NCI-H1048 (cell line): ENCODE measurements at regions not wholly inside any gene's neighbourhood (a gene's known extent, or its start where the extent isn't known, plus 50 kb on each side); places are given as distances from the start of the nearest gene placed in this dataset.

Experiments used
- DNase-seq: peaks from one replicate; lab custom pipeline; 2025; lab: John Stamatoyannopoulos, UW

DNA sequence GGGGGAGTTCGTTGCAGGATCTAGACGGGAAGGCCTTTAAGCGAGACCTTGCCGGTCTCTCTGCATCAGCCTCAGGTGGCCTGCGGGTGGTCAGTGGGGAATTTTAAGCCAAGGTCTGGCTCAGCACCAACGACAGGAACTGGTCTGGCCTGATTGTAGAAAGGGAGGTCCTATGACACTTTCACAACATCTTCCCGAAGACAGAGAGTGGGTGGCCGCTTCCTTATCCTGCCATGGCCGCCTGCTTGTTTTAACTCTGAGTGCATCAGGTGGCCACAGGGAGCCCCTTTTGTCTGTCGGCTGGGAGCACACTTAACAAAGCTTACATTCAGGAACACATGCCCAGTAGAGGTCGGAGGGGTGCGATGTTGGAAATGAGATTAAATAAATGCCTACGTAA is 363.7 kb upstream of the MYT1L start:
- DNase-seq, result no peak

DNA sequence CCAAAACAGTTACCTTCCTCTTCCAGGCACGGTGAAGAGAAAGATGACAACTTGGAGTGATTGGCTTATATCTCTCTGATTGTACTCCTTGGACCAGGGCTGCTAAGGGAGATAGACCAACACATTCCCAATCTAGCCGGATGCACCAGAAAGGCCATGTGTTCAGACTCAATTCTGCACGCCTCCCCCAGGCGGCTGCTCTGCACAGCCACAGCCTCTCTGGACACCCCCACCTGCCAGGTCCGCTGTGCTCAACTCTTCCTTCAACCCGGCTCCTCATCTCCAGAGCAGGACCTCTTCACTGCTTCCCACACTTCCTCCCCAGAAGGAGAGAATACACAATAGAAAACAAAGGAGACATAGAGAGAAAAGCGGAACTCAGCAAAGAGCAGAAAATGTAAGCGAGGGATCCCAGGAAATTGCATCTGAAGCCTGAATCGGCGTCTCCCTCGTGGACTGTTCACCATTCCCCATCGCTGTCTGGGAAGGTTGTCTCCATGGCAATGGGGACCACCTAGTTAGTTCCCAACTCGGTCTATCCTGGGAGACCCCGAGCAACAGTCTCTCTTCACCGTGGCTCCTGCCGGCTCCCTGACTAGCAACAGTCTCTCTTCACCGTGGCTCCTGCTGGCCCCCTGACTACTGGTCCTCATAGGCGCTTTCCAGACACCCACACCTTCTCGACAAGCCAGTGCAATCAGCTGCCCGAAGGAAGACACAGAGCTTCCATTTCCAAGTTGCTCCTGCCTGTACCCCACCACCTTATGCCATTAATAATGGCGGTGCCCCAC is 361.7 kb upstream of the MYT1L start:
- no peak for DNase-seq

DNA sequence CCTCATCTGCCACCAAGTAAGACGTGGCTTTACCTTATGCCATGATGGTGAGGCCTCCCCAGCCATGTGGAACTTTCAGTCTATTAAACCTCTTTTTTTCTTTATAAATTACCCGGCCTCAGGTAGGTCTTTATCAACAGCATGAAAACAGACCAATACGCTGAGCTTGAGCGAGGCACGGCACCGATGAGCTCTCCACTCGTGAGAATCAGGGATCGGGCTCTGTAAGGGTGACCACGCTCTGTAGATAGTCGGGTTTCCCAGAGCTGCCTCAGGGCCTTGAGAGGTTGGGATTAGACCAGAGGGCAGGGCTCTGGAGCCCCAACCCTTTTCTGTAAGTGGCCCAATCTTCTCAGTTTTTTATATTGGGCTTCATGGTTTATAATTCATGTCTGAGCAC is 360.3 kb upstream of the MYT1L start:
- no peak for DNase-seq

DNA sequence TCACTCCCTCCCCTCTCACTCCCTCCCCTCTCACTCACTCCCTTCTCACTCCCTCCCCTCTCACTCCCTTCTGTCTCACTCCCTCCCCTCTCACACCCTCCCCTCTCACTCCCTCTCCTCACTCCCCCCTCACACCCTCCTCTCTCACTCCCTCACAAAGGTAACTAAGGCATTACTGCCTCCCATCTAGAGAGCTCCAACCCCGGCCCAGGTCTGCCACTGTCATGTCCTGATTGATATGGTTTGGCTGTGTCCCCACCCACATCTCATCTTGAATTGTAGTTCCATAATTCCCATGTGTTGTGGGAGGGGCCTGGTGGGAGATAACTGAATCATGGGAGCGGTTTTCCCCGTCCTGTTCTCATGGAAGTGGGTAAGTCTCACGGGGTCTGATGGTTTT is 359.9 kb upstream of the MYT1L start:
- DNase-seq, result no peak

DNA sequence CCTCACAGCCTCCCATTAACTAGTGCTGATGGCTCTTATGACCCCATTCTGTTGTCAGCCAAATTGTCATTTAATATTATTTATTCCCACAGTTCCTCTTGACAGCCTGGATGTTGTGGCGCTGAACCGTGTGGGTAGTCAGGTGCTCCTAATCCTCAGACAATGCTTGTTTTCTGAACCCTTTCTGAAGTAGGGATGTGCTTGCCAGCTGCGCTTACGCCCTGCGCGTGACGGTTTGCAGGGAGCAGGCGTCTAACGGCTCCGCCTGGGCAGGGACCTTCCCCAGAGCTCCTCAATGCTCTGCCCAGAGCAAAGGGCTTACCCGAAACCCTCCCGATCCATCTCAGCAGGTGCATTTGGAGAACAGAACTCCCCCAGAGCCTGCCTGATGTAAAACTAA is 358.2 kb upstream of the MYT1L start:
- no peak for DNase-seq

DNA sequence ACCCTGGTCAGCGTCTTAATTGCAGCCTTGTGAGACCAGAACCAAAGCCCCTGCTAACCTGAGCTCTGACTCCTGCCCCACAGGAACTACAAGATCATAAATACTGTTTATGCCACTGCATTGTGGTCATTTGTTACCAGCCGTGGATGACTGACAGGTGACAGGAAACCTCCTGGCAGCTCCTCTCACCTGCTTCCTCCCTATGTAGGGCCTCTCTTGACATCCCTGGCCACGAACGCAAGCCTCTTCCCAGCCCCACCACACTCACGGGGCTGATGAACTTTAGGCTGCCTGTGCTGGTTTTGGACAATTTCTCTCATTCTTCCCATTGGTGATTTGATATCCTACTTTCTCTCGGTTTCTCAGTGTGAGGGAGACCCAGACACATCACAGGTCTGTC is 357.2 kb upstream of the MYT1L start:
- DNase-seq, result no peak

DNA sequence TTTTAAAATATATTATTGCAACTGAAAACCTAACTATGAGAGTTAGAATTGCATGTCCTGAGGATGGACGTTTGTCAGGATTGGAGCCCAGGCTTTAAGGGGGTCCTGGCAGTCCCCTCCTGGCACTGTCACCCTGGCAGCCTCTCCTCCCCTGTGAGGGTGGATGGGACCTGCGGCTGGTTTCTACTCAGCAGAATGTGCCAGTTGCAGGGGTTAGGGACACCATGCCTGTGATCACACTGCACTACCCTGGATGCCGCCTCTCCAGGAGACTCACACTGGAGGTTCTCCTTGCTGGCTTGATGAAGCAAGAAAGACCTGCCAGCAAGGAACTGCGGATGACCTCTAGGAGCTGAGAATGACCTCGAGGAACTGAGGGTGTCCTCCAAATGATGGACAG is 356.7 kb upstream of the MYT1L start:
- no peak for DNase-seq

DNA sequence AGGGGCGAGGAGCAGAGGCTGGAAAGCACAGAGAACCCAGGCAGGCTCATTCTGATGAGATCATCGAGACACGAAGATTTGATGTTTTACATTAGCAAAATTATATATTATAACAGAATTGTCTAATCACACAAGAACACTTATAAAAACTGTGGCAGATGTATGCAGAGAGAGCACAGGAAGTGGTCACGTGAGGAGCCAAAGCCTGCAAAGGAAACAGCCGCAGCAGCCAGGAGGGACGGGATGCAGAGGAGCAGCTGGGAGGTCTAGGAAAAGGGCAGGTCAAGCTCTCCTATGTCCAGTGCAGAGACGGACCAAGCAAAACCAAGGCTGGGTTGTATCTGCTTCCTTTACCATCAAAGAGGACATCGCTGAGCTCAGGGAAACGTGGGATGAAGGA is 355.1 kb upstream of the MYT1L start:
- no peak for DNase-seq

DNA sequence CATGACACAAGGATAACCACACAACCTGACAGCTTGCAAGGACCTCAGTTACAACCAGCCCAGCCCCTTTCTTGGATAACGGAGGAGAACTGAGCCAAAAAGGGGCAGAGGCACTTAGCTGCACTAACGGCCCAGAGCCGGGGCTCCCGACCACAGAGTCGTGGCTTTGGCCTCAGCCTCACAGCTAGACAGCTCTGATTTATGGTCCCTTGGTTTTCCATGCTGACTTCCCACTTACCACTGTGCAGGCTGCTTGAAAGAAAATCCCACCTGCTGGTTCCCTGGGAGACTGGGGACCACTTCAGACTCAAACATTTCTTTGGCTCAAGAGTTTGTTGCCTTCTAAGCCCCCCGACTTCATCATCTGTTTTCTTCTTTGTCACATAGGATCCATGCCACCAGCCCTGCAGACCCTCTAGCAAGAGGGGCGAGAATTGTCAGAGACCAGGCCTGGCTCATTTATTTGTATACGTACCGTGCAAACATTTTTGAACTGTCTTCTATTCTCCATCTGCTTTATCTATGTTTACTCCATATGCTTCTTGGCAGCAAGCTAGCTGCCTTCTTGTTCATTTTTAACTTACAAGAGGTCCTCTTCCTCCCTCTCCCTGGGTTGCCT is 352.6 kb upstream of the MYT1L start:
- no peak for DNase-seq

DNA sequence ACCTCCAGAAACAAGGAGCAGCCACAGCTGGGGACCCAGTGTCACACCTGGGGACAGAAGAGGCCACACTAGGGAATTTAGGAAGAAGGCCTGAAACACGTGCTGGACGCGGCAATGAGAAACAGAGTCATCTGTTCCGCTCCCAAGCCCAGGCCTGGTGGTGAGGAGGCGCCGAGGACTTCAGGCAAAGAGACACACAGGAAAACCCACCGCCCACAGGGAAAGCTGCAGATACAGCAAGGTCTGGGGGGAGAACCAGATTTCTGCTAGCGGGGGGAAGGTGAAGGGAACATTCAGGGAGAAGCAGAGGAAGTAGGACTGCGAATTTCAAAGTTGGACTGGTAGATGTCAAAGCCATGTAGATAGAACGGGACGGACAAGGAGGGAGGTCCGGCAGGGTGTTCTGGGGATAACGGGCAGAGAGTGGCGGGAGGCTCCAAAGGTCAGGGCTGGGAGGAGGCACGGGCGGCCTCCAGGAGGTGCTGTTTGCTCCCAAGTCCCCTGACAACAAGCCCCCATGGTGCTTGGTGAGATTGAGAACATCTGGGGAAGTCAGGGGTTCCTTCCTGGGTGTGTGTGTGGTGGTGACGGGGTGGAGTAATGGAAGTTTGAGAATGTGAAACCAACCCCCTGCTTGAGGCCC is 351.7 kb upstream of the MYT1L start:
- DNase-seq, result no peak

DNA sequence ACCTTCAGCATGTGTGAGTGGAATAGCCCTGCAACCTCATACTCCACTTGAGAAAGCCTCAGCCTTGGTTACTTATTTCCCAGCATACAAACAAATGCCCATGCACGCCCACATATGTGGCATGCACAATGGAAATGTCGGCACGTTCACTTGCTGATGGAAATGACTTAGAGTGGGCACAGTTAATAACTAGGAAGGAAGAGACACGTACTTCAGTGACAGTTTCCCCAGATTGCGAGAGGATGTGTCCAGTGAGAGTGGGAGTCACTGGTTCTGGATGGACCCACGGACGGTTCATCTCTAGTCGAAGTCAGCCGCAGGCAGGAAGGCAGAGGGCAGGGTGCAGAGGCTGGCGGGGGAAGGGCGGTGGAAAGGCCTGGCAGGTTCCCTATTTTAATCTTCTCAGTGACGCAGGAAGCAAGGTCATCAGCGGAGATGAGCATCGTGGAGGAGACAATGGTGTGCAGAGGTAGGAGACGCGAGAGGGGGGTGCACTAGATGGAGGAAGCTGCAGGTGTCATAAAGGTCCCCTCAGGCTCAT is 350.7 kb upstream of the MYT1L start:
- DNase-seq, result no peak

DNA sequence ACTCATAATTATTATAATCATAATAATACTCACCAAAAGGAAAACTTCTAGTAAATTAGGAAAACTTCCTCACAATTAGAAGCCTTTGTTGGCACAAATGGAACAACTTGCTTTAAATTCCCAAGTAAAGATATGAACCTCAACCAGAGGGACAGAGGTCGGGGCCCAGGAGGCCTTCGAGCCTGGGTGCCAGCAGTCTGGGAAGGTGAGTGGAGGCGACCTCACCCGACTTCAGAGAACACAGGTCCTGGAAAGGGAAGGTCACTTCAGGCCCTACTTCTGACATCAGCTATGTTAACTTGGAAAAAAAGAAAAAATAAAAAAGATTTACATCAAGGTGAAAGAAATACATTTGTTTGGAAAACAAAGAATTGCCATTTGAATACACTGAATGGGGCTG is 350.0 kb upstream of the MYT1L start:
- no peak for DNase-seq

DNA sequence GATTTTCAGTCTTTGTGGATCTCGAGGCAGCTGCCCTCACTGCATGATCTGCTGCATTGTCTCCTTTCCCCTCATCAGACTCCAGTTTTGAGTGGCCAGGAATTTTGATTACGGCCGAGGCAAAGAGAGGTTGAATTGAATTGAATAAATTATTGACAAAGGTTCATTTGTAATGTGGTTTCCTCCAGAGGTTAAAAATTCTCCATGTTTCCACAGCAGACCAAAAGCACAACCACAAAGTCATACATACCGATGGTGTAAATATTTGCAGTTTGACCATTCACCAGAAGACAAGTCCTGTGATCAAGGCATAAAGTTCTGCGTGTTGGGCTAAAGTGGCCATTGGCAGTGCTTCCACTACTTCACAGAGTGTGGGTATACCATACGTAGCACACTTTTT is 343.8 kb upstream of the MYT1L start:
- no peak for DNase-seq

DNA sequence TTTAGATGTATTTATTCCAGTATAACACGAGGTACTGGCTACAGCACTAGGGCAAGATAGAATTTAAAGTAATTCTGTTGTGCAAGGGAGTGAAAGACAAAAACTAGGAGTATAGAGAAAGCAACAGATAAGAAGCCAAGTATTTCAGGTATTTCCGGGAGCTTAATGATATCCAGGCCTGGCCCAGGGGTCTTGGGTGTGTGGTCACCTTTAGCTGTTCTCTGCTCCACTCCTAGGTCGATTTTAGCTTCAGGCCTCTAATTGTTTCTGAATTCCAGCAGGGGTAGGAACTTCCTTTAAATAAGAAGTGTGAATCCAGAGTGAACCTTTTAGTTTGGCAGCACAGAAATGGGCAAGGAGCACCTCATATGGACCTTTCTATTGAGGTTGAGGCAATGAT is 342.3 kb upstream of the MYT1L start:
- no peak for DNase-seq

DNA sequence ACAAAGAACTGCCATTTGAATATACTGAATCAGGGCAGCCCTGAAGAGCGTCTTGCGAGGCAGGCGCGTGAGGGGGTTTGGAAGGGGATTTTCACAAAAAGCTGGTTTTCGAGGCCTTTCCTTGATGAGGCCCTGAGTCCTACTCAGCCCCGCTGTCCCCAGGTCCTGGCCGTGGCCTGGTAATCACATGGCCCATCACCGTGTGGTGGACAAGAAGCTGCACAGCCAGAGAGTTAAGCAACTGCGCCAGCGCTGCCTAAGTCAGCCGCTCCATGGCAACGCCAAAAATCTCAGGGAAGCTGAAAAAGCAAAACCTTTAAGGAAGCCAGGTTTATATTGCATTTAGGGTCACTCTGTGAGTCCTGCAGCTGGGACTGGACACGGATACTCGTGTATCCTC is 341.2 kb upstream of the MYT1L start:
- DNase-seq, result no peak

DNA sequence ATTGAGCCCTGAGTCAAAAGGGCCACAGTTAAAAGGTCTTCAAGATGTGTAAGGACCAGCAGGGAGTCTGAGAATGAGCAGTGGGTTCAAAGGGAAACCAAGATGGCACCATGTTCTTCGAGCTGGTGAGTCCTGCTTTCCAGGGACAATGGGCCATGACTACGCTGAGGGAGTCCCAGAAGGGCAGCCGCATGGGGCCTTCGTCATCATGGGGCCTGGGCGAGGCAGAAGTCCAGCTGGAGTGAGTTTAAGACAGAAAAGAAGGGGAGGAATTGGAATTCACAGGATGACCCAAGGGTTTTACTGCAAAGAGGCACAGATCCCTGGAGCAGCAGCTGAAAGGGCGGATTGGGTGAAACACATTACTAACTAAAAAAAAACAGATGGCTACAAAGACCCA is 340.8 kb upstream of the MYT1L start:
- DNase-seq, result no peak

DNA sequence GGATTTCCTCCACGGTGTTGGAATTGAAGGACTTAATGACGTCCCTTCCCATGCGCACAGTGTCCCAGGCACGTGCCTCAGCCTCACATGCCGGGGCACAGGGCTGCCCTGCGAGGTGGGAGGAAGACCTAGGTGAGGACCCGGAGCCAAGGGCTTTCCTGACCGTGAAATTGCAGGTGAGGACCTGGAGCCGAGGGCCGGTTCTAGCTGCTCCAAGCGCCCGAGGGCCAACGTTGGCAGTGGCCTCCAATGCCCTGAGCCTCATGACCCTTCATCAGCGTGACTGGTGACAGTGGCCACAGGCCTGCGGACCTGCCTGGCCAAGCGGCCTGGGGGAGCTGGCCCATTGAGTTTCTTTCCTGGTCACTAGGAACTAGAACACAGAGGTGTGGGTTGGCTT is 338.2 kb upstream of the MYT1L start:
- DNase-seq, result no peak

DNA sequence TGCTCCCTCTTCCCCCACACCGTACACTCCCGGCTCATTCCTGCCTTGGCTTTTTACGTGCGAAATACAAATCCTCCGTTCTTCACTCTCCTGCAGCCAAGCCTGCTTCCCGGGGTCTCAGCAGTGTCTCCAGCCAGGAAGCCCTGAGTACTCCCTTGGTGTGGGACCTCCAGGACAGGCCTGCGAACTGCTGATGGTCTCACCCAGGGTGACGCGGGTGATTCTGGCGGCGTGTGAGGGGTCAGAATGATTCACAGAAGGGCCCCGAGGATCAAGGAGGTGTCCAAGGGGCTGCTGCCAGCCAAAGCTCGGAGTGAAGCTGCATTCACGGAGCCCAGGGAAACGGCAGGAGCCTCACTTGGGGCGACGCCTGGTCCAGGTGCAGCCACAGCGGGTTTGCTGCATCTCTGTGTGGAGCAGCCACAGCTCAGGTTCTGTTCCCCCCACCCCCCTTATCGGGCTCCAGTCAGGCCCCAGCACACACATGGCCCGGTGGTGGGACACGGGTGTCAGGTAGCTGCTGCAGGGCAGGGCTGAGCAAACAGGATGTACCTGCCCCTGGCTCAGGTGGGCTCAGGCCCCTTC is 337.7 kb upstream of the MYT1L start:
- DNase-seq, result no peak

DNA sequence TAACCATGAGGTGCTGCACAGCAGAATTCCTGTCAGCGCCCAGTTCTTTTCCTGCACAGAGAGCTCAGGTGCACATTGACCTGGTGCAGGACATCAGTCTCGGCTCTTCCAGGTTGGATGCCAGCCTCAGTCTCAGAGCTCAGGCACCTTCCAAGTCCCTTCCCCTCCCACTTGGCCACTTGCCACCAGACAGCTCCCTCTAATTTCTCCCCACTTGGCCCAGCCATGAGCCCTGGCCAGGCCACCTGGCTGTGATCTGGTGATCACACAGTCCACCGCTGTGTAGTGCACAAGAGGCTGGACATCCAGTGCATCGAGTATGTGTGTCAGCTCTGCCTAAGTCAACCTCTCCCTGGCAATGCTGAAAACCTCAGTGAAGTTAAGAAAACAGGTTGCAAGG is 336.6 kb upstream of the MYT1L start:
- no peak for DNase-seq

DNA sequence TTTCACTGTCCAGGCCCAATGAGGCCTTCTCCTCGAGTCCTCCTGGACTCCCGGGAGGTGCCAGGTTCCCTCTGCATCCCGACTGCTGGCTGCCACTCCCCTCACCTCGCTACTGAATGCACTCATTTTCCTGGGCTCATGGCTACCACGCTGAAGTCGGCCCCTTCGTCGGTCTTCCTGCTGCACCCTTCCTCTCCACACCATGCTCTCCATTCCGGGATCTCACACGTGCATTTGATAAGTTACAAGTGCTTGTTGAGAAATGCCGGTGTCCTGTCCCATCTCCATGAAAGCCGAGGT is 334.7 kb upstream of the MYT1L start:
- DNase-seq, result no peak

DNA sequence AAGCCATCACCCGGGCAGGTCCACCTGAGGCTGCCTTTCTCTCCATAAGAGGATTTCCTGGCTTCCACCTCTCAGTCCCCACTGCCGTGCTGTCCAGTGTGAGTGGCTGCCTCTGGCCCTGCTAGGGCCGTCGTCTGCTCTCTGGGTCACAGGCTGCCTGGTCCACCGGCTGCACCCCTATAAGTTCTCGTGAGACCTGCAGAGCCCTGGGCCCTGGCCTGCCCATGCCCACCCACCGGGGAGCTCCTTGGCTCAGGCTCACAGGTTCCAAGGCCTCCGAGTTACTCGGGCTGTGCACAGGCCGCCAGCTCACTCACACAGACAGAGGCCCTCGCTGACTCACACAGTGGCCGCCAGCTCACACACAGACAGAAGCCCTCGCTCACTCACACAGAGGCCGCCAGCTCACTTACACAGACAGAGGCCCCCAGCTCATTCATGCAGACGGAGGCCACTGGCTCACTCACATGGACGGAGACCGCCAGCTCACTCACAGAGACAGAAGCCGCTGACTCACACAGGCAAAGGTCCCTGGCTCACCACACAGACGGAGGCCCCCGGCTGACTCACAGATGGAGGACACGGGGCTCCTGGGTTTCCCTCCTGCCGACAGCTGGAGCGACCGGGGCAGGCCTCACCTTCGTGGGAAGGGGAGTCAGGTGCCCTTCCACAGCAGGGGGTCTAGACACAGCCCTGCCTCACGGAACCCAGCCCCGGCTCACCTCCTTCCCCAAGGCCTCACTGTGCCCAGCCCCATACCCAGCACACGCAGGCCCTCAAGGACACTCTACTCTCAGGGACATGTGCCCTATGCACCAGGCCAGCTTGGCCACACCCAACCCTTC is 334.1 kb upstream of the MYT1L start:
- no peak for DNase-seq

DNA sequence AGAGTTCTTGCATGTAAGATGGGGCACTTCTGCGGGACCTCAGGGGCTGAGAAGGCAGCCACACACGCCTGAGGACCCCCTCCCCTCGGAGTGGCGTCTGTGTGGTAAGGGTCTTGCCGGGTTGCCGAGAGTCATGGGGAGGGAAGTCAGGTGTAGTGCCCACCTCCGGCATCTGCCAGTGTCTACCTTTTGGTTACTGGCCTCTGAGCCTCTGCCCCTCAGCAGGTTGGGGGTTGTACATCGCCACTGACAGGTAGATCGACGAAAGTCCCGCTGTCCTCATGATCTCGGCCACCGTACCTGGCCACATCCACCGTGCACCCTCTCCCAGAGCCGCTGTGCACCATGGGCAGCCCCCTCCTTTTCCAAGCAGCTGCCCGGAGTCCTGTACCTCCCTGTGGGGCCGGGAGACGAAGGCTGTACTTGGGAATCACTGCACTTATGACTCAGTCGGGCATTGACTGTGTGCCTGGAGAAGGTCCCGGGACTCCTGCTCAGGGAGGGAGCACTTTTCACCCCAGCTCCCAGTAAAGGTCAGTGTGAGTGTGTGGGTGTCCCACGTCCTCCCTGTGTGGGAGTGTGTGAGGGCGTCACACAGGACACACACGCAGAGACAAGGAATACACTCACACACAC is 332.4 kb upstream of the MYT1L start:
- DNase-seq, result no peak
